Posterior cingulate gyrus (tissue), 11 donors: ENCODE measurements at regions not wholly inside any gene's neighbourhood (a gene's known extent, or its start where the extent isn't known, plus 50 kb on each side); places are given as distances from the start of the nearest gene placed in this dataset.
A peak's percentile ranks its signal among the peaks of the same experiment; 100 is the strongest.
"Not testable (repeated sequence)": the region's sequence is repeated elsewhere in the genome, so short reads cannot be mapped to it uniquely, and the experiment has no call there.

Experiments
- DNase-seq, 10 donors: peaks; one replicate each; pipeline versions ENCODE4 v3.0.0 to v3.0.0-alpha.2; 2020 to 2021; ENCODE audit warnings: mixed read lengths in 3 of 10
- intact Hi-C: fragments of 100-400 bp; cut with DNase I; formaldehyde crosslinking; loops from one replicate; pipeline ENCODE4 v1.15.1; 2023

DNA sequence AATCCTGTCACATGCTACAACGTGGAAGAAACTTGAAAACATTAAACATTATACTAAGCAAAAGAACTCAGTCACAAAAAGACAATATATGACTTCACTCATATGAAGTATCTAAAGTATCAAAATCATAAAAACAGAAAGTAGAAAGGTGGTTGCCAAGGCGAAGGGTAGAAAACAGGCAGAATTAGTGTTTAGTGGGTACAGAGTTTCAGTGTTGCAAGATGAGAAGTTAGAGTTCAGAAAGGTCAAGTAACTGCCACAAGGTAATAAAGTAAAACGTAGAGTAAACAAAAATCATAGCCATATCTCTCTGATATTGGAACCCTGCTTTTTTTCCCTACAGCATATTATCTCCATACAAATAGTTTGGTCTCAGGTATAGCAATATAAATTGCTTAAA is 223.8 kb upstream of the FSCB start:
- intact Hi-C loops, result no loop called here
- no peak for DNase-seq

DNA sequence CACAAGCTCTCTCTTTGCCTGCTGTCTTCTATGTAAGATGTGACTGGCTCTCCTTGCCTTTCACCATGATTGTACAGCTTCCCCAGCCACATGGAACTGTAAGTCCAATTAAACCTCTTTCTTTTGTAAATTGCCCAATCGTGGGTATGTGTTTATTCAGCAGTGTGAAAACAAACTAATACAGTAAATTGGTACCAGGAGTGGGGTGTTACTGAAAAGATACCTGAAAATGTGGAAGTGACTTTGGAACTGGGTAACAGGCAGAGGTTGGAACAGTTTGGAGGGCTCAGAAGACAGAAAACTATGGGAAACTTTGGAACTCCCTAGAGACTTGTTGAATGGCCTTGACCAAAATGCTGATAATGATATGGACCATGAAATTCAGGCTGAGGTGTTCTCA is 214.3 kb upstream of the FSCB start:
- intact Hi-C loops, DNase-seq: not testable (repeated sequence)

DNA sequence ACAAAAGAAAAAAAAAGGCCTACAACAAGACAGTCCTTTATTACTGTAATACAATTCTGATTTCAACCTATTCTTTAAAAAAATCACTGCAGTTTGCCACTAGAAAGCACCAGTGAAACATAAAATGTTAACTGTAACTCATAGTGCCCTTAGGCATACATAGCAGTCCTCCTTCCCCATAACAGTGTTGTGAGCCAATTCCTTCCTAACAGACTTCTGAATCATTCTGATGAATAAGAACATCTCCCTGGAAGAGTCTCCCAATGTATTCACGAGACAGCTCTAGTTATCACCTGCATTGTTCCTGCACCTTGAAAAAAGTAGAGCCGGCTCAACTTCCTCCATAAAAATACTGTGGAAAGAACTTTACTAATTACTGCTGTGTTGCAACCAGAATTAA is 213.6 kb upstream of the FSCB start:
- DNase-seq, result no peak
- intact Hi-C loops, result no loop called here

DNA sequence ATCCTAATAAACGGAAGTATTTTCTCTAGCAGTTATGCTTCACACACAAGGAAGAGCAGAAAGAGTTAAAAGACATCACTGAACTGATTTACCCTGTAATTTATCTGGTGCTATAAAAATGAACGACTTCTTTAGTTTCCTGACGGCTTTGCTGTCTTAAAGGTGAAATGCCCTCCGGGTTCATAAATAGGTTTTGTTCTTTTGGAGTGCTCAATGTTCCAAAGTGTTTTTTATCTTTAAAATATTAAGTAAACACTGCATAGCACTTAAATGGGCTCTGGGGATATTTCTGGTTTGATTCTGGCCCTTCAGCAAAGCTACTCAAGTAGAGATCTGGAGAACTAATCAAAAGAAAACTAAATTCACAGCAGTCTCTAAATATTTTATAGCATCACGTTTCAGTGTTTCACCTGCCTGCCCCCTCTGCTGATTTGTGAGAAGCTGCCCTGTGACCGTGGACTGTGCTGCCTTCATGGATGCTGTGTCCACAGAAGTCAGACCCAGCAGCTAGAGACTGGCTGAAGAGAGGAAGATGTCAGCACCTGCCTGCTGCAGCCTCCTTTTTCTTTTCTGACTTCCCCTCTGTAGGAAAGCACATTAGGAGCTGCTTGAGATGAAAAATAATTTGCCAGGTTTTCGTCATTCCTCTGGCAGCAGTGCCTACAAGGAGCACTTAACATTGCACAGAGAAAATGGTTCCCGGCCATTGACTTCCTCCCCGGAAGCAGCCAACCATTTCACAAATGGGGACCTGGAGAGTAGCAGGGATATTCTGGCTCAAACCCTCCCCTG is 205.1 kb upstream of the FSCB start:
- intact Hi-C loops, result no loop called here
- no peak for DNase-seq

DNA sequence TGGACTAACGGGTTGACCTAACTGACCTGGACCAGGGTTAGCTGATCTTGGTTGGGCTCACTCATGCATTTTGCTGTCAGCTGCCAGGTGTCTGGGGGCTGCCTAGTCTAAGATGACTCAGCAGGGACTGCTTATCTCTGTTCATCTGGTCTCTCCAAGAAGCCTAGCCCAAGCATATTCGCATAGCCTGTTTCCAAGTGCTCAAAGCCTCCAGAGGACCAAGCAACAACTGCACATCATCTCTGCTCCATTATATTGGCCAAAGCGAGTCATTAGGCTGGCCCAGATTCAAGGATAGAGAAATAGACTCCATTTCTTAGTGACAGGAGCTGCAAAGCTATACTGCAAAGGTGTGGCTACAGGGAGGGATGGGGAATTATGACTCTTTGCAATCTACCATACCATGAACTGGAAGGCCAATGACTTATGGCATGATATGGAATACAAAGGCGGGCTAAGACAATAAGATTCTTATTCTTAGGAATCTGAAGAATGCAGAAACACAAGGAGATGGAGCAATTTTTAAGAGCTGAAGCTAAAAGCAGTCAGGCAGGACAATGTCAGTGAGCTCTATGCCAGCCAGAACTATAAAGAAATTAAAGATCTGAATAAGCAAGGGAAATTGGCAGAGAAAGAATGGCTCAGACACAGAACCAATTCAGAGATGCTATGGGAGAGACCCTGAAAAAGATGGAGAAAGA is 194.6 kb upstream of the FSCB start:
- DNase-seq, result no peak
- intact Hi-C loops, result no loop called here

DNA sequence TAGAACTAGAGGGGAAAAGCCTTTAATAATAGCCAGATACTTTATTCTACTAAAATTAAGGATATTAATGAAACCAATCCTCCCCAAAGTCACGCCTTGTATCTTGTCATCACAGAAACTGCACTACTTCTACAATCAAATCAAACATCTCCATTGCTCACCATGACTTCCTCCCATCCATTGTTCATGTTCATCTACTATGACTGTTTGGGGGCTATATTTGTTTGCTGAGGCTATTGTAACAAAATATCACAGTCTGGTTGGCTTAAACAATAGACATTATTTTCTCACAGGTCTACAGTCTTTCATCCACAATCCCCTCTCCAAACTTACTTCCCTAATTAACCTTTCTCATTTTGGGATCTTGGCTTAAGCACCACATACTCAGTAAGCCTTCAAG is 193.6 kb upstream of the FSCB start:
- no peak for DNase-seq
- intact Hi-C loops, result no loop called here

DNA sequence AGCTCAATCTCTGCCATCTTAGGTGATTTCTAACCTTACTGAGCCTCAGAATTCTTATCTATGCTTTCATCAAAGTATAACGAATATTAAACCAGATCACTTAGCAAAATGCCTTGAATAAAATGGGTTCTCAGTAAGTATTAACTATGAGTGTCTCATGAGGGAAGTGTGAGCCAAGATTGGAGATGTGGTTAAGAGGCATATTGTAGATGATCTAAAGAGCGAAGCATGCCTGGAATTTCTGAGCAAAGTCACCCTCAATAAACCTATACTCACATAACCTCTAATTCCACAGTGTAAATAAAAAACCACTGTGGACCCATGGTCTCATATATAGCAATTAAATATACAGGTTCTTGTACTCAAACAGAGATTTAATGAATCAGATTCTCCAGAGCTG is 193.1 kb upstream of the FSCB start:
- no peak for DNase-seq
- intact Hi-C loops, result no loop called here

DNA sequence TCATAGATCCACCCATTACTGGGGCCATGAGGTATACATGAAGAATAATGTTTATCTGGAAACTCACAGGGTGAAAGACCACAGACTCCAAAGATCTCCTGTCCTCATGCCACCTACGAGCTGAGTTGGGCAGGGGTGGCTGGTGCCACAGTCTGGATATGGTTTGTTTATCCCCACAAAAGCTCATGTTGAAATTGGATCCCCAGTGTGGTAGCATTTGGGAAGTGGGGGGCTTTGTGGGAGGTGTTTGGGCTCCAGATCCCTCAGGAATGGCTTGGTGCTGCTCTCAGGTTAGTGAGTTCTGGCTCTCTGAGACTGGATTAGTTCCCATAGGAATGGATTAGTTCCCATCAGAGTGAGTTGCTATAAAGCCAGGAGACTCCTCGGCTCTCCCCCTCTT is 192.3 kb upstream of the FSCB start:
- intact Hi-C loops, result no loop called here
- DNase-seq, result peak in 1 of 10 donors; percentile 58

DNA sequence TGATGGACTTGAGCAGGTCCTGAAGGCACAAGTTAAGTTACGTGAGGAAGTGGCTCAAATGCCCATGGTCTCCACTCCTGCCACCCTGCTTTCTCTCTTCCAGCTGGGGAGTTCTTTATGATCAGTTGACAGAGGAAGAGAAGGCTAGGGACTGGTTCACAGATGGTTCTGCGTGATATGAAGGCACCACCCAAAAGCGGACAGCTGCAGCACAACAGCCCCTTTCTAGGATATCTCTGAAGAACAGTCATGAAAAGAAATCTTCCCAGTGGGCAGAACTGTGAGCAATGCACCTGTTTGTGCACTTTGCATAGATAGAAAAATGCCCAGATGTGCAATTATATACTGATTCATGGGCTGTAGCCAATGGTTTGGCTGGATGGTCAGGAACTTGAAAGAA is 162.4 kb upstream of the FSCB start:
- intact Hi-C loops, result no loop called here
- no peak for DNase-seq

DNA sequence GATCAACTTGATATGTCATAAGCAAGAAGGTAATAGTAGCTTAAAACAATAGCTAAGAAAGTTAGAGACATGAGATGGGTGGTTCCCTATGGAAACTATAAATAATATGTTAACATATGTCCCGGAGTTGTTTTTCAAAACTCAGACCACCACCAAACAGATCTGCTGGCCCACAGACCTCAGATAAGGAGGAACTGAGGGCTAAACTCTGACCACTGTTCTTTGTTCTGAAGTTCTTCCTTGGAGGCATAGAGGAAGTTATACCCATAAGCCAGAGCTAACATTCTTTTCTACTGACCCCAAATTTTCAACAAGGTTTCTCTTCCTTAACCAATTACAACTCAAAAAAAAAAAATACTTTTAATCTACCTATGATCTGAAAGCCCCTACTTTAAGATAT is 156.1 kb upstream of the FSCB start:
- no peak for DNase-seq
- intact Hi-C loops, result no loop called here

DNA sequence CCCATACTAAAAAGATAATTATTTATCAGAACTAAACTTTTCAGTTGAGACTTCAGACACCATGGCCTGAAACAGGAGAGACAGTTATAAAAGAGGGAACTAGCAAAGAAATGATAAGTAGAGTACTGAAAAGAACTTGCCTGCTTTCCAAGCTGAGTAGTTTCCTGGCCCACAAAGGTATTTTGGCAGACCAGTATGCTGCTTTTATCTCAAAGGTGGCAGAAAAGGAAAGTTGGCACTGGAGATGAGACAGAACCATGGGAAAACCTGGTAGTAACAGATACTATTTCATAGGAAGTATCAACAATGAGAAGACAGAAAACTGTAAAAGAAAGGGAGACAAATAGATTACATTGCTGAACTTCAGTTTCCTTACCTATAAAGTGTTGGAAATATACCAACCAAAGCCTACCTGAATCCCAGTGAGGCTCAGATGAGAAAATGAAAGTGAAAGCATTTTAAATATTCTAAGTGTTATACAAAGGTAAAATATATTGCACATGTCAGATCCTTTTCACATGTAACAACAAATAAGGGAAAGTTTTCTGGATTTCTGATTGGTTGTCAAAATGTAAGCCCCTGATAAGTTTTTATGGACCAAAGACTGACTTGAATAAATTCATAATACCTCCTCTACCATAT is 155.3 kb upstream of the FSCB start:
- no peak for DNase-seq
- intact Hi-C loops, result no loop called here

DNA sequence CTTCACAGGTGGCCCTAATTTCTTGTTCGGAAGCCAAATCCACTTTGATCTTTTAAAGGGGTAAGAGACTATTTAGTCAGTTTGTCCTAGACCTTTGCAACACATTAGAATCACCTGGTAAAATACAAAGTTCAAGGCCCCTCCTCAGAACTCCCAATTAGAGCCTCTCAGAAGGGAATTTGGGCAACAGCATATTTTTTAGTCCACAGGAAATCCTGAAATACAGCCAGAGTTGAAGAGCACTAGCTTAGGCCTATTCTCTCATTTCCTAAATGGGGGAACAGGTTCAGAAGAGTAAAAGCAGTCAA is 151.3 kb upstream of the FSCB start:
- no peak for DNase-seq
- intact Hi-C loops, result no loop called here

DNA sequence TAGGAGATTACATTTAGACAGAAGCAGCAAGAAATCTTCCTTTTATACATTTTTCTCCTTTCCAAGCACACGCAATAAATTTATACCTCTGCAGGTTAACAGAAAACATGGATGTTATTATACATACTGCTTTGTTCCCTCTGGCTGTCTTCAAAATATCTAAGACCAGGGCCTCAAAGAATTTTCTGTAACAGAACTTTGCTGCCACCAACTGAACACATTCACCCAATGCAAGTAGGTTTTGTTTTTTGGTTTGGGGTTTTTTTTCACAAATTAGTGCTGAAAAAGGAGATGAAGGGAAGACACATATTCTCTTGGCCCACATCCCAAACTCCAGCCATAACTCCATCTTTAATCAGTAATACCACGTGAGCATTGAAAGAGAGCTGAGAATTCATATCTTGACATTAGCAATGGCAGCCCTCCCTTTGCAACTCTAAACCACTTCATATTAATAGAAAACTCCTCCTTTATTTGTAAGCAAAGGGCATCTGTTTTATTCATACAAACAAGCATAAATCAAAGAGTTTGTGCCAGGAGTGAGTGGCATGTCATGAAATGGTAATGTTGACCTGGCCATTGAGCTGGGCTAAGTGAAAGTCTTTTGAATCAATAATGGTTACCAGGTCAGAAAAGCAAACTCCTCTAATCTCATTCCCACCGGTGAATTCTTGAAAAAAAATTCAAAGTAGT is 150.8 kb upstream of the FSCB start:
- intact Hi-C loops, result no loop called here

DNA sequence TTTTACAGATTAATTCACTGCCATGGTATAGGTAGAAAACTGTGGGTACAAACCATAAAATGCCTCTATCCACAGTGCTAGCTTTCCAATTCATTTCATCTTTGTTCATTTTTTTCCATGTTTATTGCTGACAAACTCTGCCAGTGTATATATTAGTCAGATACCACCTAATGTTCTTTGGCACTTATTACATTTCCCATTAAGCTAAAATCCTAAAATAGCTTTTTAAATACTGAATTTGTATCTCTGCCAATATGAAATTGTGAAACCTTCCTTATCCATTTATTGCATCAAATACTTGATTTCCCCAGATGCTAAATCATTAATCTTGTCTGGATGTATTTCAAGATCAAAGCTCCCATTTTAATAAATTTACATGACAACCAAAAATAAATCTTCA is 150.1 kb upstream of the FSCB start:
- intact Hi-C loops, result no loop called here
- DNase-seq, result no peak

More for the DNA sequence above, 150.8 kb upstream of the FSCB start:
- DNase-seq, result no peak

DNA sequence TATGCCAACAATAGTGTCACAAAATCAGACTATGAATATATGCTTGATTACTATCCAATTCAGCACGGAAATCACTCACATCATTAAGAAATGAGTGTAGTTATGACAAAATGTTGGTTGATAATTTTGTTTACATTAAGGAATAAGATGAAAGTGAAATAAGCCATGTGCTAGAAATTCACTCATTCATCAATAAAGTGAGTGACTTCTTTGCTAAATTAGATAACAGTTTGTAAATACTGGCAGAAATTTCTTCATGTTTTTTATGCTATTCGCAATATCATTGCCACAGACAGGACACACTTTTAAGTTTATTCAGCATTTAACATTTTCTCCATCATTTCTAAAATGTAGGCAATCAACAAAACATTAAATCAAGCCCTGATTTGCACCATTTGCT is 147.5 kb upstream of the FSCB start:
- intact Hi-C loops, result no loop called here
- no peak for DNase-seq

DNA sequence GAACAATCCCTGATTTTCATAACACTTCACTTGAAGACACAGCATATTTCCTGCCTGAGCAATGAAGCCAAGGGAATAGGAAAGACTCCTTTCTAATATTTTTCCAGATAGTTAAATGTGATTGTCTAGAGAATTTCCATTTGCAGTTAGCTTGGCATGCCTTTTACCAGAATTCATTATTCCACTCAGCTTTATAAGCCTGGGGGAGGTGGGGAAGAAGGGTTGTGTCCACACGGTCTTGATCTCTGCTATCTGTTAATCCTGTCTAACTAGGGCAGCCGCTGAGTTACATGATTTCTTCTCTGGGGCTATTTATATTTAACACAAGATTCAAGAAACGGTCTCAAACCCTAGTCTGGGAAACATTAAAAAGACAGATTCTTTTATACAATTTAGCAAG is 146.6 kb upstream of the FSCB start:
- no peak for DNase-seq
- intact Hi-C loops, result no loop called here

DNA sequence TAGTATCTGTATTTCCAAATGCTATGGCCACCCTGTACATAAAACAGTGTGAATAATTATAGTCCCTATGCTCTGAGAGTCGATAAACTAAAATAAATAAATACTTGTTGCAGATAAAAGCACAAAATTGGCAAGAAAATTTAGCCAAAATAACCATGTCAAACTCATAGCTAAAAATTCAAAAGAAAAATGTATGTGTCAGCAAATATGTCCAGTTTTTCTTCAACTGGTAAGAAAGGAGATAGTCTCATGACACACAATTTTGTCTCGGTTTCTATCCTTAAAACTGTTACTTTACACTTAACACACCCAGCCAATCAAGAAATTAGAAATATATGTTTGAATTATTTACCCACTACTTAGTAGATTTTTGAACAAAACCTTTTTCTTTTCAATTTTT is 145.6 kb upstream of the FSCB start:
- DNase-seq, result no peak
- intact Hi-C loops, result no loop called here

DNA sequence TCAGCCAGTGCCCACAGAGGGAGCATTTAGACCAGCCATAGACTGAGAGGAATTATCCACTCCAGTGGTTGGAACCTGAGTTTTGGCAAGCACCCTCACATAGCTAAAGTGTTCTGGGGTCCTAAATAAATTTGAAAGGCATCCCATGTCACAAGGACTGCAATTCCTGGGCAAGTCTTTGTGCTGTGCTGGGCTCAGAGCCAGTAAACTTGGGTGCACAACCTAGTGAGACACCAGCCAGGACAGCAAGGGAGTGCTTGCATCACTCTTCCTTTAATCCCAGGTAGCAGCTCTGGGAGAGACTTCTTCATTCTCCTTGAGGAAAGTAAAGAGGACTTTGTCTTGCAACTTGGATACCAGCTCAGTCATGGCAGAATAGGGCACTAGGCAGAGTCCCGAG is 142.0 kb upstream of the FSCB start:
- no peak for DNase-seq
- intact Hi-C loops, result no loop called here

DNA sequence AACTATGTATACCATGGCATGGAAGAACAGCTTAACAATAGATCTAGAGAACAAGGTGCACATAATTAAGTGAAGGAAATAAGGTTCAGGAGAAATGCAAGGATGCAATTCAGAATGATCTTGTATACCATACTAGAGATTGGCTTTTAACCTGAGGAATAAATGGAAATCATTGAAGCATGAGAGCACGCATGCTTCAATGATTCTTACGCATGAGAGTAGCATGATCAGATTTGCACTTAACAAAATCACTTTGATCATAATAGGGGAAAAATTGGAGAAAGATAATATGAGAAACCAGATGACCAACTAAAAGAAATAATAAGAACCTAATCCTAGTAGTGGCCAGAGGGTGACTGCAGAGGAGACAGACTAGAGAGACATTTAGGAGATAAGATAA is 133.3 kb upstream of the FSCB start:
- intact Hi-C loops, result no loop called here

DNA sequence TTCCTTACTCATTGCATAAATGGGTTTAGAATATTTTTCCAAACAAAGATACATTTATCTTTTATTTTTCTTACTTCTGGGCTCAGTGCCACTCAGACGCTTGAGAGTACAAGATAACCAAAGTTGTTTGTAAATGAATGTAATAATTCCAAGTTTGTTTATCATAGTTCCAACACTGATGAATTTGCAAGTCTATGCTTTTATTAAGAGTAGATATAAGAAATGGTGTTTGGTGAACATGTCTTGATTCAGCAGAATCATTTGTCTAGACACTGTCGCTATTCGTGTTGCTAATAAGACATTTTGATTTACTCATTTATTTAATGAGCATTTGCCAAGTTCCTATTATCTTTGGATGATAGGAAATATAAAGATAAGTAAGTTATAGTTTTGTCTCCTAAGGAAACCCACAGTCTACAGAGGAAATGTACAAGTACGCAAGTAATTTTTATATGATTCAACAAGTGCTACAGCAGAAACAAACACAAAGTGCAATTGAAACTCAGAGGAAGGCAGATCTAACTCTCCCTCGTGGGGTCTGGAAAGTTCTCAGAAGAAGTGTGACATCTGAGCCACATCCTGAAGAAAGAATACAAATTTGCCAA is 132.8 kb upstream of the FSCB start:
- intact Hi-C loops, result no loop called here
- no peak for DNase-seq

More for the DNA sequence above, 133.3 kb upstream of the FSCB start:
- DNase-seq, result no peak

DNA sequence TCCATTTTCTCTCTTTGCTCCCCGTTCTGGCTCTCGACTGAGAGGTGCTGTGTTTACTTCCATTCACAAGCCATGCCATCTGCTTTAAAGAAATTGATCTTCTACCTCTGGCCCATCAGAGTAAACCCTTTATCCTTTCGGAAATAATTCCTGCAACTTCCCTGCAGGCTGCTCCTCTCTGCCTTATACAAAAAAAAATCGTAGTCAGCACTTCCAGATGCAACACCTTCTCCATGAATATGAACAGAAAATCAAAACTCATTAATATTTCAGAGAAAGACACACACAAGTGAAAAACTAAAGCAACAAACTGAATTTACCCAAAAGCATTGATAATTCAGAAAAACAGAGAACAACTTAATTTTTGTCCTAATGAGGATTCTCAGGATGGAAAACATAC is 127.6 kb upstream of the FSCB start:
- intact Hi-C loops, result no loop called here
- no peak for DNase-seq
